Hematopoietic multipotent progenitor cell (in vitro differentiated cells): ENCODE measurements at regions not wholly inside any gene's neighbourhood (a gene's known extent, or its start where the extent isn't known, plus 50 kb on each side); places are given as distances from the start of the nearest gene placed in this dataset.

Experiments
- DNase-seq, 3 donors: peaks; one replicate each; pipeline ENCODE4 v3.0.0-alpha.2; 2011 to 2015; ENCODE audit warnings: low read depth in 2 of 3, low spot score in 2 of 3

GRCh38 chr5:5584751-5585150 lies 162.3 kb downstream of the ICE1 start:
- no peak for DNase-seq

DNA sequence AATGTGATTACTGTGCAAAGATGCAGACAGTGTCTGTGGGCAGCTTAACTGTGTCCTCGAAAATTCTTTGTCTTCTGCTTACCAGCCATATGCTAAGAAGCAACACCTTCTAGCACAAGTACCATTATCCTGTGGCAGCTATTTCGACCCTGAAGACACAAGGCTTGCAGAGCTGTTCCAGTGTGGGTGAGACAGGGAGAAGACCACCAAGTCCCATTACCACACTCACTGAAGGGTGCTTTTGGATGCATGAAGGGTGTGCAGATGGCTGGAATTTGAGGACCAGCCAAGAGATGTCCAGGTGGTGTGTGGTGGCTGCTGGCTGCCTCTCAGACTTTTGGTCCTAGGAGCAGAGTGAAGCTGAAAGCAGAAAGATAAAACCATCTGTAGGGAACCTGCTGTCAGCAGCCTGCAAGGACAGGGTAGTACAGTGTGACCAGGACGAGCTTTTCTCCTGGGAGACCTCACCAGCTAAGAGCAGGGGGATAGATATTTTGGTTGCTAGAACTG lies 161.8 kb downstream of the ICE1 start:
- DNase-seq = no peak

DNA sequence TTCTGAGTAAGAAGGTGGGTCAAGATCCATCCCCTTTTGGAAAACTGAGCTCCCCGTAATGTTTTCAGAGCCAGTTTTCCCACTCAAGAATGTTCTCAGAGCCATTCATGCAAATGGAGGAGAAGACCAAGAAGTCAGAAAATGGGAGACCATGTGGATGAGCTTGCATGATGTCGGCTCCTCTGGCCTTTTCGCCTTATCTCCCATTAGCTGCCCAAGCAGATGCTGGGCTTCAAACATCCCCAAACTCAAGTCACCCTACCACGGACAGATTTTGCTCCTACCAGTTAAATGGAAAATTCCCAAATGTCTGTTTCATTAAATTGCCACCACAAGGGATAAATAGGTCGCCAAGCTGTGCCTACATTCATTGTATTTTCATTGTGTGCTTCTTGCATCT lies 161.4 kb downstream of the ICE1 start:
- DNase-seq = no peak

- no peak for DNase-seq
Observed at GRCh38 chr5:5583023-5583765, 160.7 kb downstream of the ICE1 start.

- no peak for DNase-seq
Observed at GRCh38 chr5:5581080-5581479, 158.6 kb downstream of the ICE1 start.

- DNase-seq = no peak
Observed at GRCh38 chr5:5576744-5577143, 154.3 kb downstream of the ICE1 start.

- no peak for DNase-seq
Observed at GRCh38 chr5:5575461-5575860, 153.0 kb downstream of the ICE1 start.

GRCh38 chr5:5573798-5574380 lies 151.4 kb downstream of the ICE1 start:
- no peak for DNase-seq

- DNase-seq = no peak
Observed at GRCh38 chr5:5572976-5573797, 150.7 kb downstream of the ICE1 start.

DNA sequence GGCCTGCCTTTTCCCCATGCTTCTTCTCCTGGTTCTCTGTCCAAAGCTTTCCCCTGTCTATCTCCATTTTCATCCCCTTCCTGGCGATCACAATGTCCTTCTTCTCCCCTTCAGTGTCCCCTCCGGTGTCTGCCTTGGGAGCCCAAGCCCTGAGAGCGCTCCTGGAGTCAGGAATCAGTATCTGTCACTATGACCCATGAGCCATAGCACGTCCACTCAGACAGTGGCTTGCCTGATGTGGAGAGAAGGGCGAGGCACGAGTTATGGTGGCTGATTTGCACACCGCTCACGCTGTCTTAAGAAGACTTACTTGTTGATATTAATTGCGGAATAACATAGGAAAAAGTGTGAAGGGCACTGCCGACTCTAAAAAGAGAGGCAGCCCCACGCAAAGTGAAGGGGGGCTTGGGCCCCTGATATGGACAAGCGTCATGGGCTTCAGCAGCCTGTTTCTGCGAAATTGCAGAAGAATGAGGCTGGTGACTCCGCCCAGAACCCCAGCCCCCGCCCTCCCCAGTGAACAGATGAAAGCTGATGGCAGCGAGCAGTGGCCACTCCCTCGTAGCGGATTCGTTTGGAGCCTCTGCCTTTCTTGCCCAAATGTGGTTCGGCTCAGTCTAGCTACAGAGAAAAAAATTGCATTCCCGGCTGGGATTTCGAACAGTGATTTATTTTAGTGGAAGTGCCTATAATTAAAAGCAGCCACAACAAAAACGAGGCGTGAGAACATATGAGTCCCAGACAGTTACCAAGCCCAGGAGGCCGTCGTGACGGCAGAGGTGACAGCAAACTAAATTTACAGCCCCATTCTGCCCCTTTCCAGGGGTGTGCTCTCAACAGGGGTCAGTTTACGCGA lies 149.8 kb downstream of the ICE1 start:
- DNase-seq = no peak

DNA sequence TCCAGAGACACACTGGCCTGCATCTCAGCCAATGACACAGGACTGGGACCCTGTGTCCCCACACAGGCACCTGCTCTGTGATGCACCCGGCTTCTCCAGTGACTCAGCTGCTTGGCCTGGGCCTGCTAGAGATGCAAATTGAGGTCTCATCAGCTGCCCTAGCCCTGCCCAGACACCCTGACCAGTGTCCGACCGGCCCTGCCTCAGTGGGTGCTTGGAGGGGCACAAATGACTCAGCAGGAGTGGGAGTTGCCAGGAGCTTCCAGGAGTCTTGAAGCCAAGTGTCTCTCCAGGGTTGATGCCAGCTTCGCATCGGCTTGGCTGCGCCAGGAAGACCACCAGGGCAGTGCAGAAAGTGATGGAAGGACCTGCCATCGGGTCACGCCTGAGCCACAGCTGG lies 148.2 kb downstream of the ICE1 start:
- DNase-seq = no peak

DNA sequence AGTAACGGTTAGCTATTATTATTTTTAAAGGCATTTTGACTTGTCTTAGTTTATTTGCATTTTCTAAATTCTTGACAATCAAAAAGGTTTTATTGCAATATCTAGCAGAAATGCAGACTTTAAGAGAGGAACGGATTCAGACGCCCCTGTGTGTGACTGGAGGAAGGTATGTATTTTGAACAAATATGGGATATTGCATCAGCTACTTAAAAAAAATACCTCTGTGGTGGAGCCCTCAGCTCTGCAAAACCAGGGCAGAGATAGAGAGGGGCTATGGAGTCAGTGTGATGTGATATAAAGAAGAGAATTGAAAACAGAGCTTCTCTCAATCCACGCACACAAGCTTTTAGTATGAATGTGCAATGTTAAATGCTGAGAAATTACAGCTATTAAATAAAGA lies 142.4 kb downstream of the ICE1 start:
- no peak for DNase-seq

GRCh38 chr5:5560016-5560415 lies 137.5 kb downstream of the ICE1 start:
- no peak for DNase-seq

DNA sequence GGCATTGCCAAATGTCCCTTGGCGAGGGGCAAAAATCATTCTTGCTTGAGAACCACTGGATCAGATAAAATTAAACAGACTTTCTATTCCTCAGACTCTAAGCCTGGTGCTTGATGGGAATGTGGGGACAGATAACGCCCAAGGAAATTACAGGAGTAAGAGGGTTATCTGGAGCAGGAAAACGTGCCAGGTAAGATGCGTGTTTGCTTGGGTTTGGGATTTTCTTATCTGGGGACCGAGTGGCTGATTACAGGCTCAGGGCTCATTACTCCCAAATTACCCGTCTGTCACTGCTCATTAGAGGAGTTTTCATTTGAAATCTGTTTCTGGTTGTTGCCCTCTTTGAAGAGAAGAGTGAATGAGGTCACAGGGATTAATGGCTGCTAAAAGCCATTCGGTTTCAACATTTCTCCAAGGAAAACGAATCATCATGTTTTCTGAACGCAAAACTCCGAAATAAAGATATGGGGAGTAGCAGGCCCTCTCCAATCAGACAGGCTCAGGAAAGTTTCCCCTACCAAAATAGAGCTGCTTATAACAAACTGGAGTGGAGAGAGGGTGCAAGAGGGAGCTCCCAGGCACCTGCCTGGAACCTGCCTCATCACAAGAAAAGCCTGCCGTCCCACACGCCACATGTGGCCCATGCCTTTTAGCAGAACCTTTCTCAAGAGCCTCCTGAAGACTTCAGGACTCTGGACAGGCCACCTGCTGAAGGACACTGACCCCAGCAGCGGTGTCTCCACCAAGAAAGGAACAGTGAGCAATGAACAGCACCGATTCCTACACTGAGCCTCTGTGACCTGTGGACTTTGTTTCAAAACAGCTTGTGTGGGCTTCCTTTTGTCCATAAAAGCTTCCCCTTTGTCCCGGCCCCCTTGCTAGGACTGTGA lies 136.4 kb downstream of the ICE1 start:
- no peak for DNase-seq

- DNase-seq = no peak
Observed at GRCh38 chr5:5558102-5558501, 135.6 kb downstream of the ICE1 start.

- DNase-seq = no peak
Observed at GRCh38 chr5:5551499-5551898, 129.0 kb downstream of the ICE1 start.

- DNase-seq = no peak
Observed at GRCh38 chr5:5546408-5546807, 123.9 kb downstream of the ICE1 start.

DNA sequence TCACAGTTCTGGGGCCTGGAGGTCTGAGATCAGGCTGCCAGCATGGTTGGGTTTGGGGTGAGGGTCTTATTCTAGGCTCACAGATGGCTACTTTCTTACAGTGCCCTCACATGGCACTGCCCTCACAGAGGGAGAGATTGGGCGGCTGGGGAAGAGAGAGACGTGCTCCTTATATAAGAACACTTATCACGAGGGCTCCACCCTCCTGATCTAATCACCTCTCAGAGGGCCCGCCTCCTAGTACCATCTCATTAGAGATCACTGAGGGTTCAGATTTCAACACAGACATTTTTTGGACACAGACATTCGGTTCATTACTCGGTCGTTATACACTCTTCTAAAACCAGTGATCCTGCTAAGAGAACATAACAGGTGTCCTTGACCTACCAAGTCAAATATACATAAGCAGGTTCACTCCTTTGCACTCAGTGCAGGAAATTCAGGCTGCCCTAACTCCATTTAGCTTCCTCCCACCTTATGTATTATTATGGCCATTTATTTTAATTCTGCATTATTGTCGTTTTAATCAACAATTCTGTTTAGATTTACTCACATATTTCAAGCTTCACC lies 121.7 kb downstream of the ICE1 start:
- DNase-seq = no peak

DNA sequence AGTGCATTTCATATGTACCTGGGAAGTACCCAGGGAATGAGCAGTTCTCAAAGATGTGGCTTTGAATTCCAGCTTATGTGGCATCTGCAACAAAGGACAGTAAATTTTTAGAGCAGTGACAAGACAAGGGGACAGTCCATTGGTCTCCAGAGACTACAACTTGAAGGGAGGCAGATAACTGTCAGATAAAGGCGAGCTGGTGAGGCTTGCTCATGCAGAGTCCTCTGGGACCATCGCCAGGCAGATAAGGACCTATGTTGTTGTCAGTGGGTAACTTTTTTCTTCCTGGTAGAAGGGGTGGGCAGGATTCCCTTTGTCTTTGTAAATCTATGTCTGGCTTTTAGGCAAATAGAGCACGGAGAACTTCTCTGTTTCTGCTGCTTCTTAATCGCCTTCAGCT lies 120.2 kb downstream of the ICE1 start:
- no peak for DNase-seq
